ENCODE measurements at regions not wholly inside any gene's neighbourhood (a gene's known extent, or its start where the extent isn't known, plus 50 kb on each side); places are given as distances from the start of the nearest gene placed in this dataset.

DNA sequence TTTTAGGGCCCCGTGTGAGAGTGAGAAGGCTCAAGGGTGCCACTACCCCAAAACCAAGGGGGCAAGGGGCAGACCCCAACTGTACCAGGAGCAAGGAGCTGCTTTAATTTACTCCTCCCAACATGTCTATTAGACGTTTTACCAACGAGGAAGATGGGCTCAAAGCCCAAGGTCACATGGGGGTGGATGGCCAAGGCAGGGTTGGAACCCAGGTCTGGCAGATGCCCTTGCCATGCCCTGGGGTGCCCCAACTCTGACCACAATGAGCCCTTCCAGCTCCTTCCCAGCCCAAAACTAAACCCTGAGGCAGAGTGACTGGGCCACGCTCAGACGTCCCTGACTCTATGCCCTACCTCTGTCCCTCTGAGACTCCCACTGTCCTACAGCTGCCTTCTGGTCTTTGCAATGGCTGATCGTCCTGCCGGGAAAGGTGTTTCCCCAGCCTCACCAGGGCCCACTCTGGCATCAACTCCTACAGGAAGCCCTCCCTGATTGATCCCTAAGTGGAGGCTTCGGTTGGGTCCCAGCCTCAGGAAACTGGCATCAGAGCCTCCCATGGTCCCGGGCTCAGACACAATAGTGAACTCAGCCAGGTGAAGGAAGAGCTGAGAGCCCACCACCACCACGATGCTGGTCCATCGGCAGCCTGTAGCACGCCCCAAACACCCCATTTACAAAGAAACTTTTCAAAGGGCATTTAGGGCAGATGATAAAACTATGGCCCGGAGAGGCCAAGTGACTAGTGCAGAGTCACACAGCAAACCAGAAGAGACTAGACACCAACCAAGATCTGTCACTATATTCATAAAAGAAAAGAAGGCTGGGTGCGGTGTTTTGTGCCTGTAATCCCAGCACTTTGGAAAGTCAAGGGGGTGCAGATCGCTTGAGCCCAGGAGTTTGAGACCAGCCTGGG, 60.2 kb upstream of the MYL10 start (continued):
- no peak for TF ChIP-seq POU6F1 (CRISPR knock-in tag; IDR thresholded peaks at IDR 0.05; ENCODE audit: borderline replicate concordance, low read depth)
- no peak for TF ChIP-seq ARNTL (CRISPR knock-in tag; IDR thresholded peaks at IDR 0.05; ENCODE audit: borderline replicate concordance, low read depth)
- TF ChIP-seq CSDC2 (CRISPR knock-in tag; IDR thresholded peaks at IDR 0.05), result no peak
- TF ChIP-seq, protein P1, sequence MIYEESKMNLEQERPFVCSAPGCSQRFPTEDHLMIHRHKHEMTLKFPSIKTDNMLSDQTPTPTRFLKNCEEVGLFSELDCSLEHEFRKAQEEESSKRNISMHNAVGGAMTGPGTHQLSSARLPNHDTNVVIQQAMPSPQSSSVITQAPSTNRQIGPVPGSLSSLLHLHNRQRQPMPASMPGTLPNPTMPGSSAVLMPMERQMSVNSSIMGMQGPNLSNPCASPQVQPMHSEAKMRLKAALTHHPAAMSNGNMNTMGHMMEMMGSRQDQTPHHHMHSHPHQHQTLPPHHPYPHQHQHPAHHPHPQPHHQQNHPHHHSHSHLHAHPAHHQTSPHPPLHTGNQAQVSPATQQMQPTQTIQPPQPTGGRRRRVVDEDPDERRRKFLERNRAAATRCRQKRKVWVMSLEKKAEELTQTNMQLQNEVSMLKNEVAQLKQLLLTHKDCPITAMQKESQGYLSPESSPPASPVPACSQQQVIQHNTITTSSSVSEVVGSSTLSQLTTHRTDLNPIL (CRISPR knock-in tag; IDR thresholded peaks at IDR 0.05; ENCODE audit: low read depth), result no peak
- no peak for TF ChIP-seq ZC3H10 (CRISPR knock-in tag; IDR thresholded peaks at IDR 0.05)

GRCh38 chr7:101690061-101690460, 61.0 kb upstream of the MYL10 start:
- no peak for ATAC-seq
- TF ChIP-seq ZNF70 (CRISPR knock-in tag; IDR thresholded peaks at IDR 0.05), result no peak
- no peak for TF ChIP-seq TOX (CRISPR knock-in tag; IDR thresholded peaks at IDR 0.05; ENCODE audit: borderline replicate concordance)
- TF ChIP-seq, protein P1 (CRISPR knock-in tag; IDR thresholded peaks at IDR 0.05; ENCODE audit: low read depth), result no peak
- no peak for TF ChIP-seq CSDC2 (CRISPR knock-in tag; IDR thresholded peaks at IDR 0.05)
- TF ChIP-seq ESRRG (CRISPR knock-in tag; IDR thresholded peaks at IDR 0.05), result no peak
- no peak for TF ChIP-seq POU6F1 (CRISPR knock-in tag; IDR thresholded peaks at IDR 0.05; ENCODE audit: borderline replicate concordance, low read depth)
- TF ChIP-seq ZFP30 (CRISPR knock-in tag; IDR thresholded peaks at IDR 0.05), result no peak
- TF ChIP-seq PATZ1 (CRISPR knock-in tag; IDR thresholded peaks at IDR 0.05; ENCODE audit: borderline replicate concordance), result no peak
- no peak for TF ChIP-seq ISL1 (CRISPR knock-in tag; IDR thresholded peaks at IDR 0.05)
- TF ChIP-seq ARNTL (CRISPR knock-in tag; IDR thresholded peaks at IDR 0.05; ENCODE audit: borderline replicate concordance, low read depth), result no peak
- TF ChIP-seq ZFP3 (CRISPR knock-in tag; IDR thresholded peaks at IDR 0.05), result no peak
- TF ChIP-seq ZNF565 (CRISPR knock-in tag; conservative IDR thresholded peaks at IDR 0.05; ENCODE audit: low read depth), result no peak
- TF ChIP-seq, protein P2, sequence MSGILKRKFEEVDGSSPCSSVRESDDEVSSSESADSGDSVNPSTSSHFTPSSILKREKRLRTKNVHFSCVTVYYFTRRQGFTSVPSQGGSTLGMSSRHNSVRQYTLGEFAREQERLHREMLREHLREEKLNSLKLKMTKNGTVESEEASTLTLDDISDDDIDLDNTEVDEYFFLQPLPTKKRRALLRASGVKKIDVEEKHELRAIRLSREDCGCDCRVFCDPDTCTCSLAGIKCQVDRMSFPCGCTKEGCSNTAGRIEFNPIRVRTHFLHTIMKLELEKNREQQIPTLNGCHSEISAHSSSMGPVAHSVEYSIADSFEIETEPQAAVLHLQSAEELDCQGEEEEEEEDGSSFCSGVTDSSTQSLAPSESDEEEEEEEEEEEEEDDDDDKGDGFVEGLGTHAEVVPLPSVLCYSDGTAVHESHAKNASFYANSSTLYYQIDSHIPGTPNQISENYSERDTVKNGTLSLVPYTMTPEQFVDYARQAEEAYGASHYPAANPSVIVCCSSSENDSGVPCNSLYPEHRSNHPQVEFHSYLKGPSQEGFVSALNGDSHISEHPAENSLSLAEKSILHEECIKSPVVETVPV (CRISPR knock-in tag; IDR thresholded peaks at IDR 0.05), result no peak
- no peak for TF ChIP-seq TCF4 (CRISPR knock-in tag; IDR thresholded peaks at IDR 0.05; ENCODE audit: borderline replicate concordance)
- no peak for TF ChIP-seq PPARA (CRISPR knock-in tag; IDR thresholded peaks at IDR 0.05; ENCODE audit: borderline replicate concordance)
- TF ChIP-seq ZC3H10 (CRISPR knock-in tag; IDR thresholded peaks at IDR 0.05), result no peak
- no peak for TF ChIP-seq ZNF8 (CRISPR knock-in tag; IDR thresholded peaks at IDR 0.05)
- no peak for TF ChIP-seq BACH2 (CRISPR knock-in tag; IDR thresholded peaks at IDR 0.05; ENCODE audit: borderline replicate concordance)
- no peak for TF ChIP-seq RARB (CRISPR knock-in tag; IDR thresholded peaks at IDR 0.05)
